ENCODE measurements at regions not wholly inside any gene's neighbourhood (a gene's known extent, or its start where the extent isn't known, plus 50 kb on each side); places are given as distances from the start of the nearest gene placed in this dataset.

GRCh38 chr3:194203482-194204041, 67.6 kb downstream of the HES1 start:
- TF ChIP-seq POLR2A (IDR thresholded peaks at IDR 0.05) (no peak), CTCF (IDR thresholded peaks at IDR 0.05) (no peak)

All from body of pancreas (tissue), 4 donors.